HepG2 (cell line): ENCODE measurements at regions not wholly inside any gene's neighbourhood (a gene's known extent, or its start where the extent isn't known, plus 50 kb on each side); places are given as distances from the start of the nearest gene placed in this dataset.

Experiments used
- ATAC-seq: fragments of 200-7000 bp; cut with Tn5 transposase; 3 replicates; pipeline ENCODE4 v1.9.1; 2020; ENCODE audit warnings: mild to moderate bottlenecking, moderate library complexity
- BruUV-seq: library from RNA; stranded (reverse); fragments of 400-500 nt; replicated peaks from 2 replicates; lab custom pipeline; 2021; lab: Mats Ljungman, UMichigan
- CTCF ChIA-PET: fragments of 300-600 bp; formaldehyde crosslinking; extraction: SDS; loops from one replicate; lab custom pipeline; 2021; ENCODE audit warnings: low total read pairs, inconsistent platforms, low intra/inter-chr PET ratio; lab: Yijun Ruan, JAX
- POLR2A ChIA-PET: fragments of 350-600 bp; sonication (Branson Sonifier 250); formaldehyde crosslinking; loops from one replicate; lab custom pipeline; 2020; ENCODE audit warnings: antibody characterized with exemption, inconsistent platforms; lab: Yijun Ruan, JAX
- DNase-seq: peaks from one replicate; pipeline ENCODE4 v3.0.0-alpha.2; 2015; ENCODE audit warnings: low spot score
- FAIRE-seq: peaks from 3 replicates; lab custom pipeline; 2011; peaks lifted over from hg19 to GRCh38; lab: Jason Lieb, UNC
- H2AFZ ChIP-seq: one replicate; pipeline ENCODE4 v1.6.1; 2011; ENCODE audit warnings: low read length, inconsistent platforms
- H3K27ac ChIP-seq: fragments of 300-600 bp; 3 replicates; pipeline ENCODE4 v1.8.0; 2011; ENCODE audit warnings: mixed run types, mild to moderate bottlenecking, mixed read lengths, low read length, inconsistent platforms; ENCODE audit not compliant: insufficient read depth; ENCODE audit errors: extremely low read length
- H3K27me3 ChIP-seq, 2 experiments: fragments of 200-600 bp in 1 of 2; 2 replicates in 1 of 2; 3 replicates in 1 of 2; pipeline versions ENCODE4 v1.6.0 to v1.8.0; 2011; ENCODE audit warnings: low read length in 2 of 2, mild to moderate bottlenecking in 2 of 2, moderate library complexity in 2 of 2, inconsistent platforms in 1 of 2; ENCODE audit not compliant: insufficient read depth in 2 of 2, control insufficient read depth in 1 of 2
- H3K36me3 ChIP-seq, 2 experiments: fragments of 200-600 bp in 1 of 2; replicated peaks in 1 of 2; 2 replicates in 1 of 2; 3 replicates in 1 of 2; pipeline versions ENCODE4 v1.5.1 to v1.8.0; 2011; ENCODE audit warnings: low read length in 2 of 2, inconsistent platforms in 1 of 2; ENCODE audit not compliant: insufficient read depth in 2 of 2, control insufficient read depth in 1 of 2
- H3K4me1 ChIP-seq: 2 replicates; pipeline ENCODE4 v1.5.1; 2012; ENCODE audit warnings: low read length, inconsistent platforms; ENCODE audit not compliant: insufficient read depth
- H3K4me2 ChIP-seq: 2 replicates; pipeline ENCODE4 v1.6.0; 2011; ENCODE audit warnings: low read depth, low read length, inconsistent platforms
- H3K4me3 ChIP-seq, 3 experiments: fragments of 200-600 bp in 1 of 3; sonication (generic), shearing (Covaris generic) in 1 of 3; replicated peaks in 1 of 3; 2 replicates each; pipeline ENCODE4 v1.5.1; 2011 to 2016; ENCODE audit warnings: low read length in 3 of 3, inconsistent platforms in 2 of 3, low read depth in 2 of 3, mild to moderate bottlenecking in 2 of 3, control low read depth in 1 of 3, mixed read lengths in 1 of 3; ENCODE audit not compliant: insufficient read depth in 1 of 3
- H3K79me2 ChIP-seq: one replicate; pipeline ENCODE4 v1.6.1; 2011; ENCODE audit warnings: low read length, inconsistent platforms; ENCODE audit not compliant: insufficient read depth
- H3K9ac ChIP-seq: 2 replicates; pipeline ENCODE4 v1.6.0; 2011; ENCODE audit warnings: mild to moderate bottlenecking, low read depth, low read length, inconsistent platforms; ENCODE audit not compliant: insufficient read depth
- H3K9me3 ChIP-seq: 2 replicates; pipeline ENCODE4 v1.5.1; 2012; ENCODE audit warnings: mild to moderate bottlenecking, low read length
- H4K20me1 ChIP-seq: 2 replicates; pipeline ENCODE4 v1.6.0; 2011; ENCODE audit warnings: inconsistent platforms, mild to moderate bottlenecking, low read length, moderate library complexity; ENCODE audit not compliant: insufficient read depth
- ETV6 ChIP-seq: sonication (generic); formaldehyde crosslinking; conservative IDR thresholded peaks from 2 replicates; pipeline ENCODE4 v1.4.0; 2020; ENCODE audit warnings: missing genetic modification reagents
- ISX ChIP-seq: sonication (generic); formaldehyde crosslinking; conservative IDR thresholded peaks from 2 replicates; pipeline ENCODE4 v1.5.0; 2020; ENCODE audit warnings: missing genetic modification reagents
- MATR3 ChIP-seq: sonication (generic); formaldehyde crosslinking; IDR thresholded peaks from 2 replicates; pipeline ENCODE4 v1.4.0; 2020; ENCODE audit warnings: missing genetic modification reagents
- PPARG ChIP-seq: conservative IDR thresholded peaks from 2 replicates; pipeline ENCODE4 v1.6.1; 2016; ENCODE audit warnings: missing biosample characterization, missing genetic modification reagents
- SRSF4 ChIP-seq: fragments of 200-400 bp; formaldehyde crosslinking; IDR thresholded peaks from one replicate; pipeline ENCODE4 v1.6.1; 2018; ENCODE audit warnings: mild to moderate bottlenecking, low read depth, low read length, moderate library complexity; ENCODE audit not compliant: poor library complexity, severe bottlenecking
- ZNF329 ChIP-seq: sonication (generic); formaldehyde crosslinking; IDR thresholded peaks from 2 replicates; pipeline ENCODE4 v1.9.0; 2021; ENCODE audit warnings: low read depth, mild to moderate bottlenecking, missing genetic modification reagents
- ZNF496 ChIP-seq: sonication (generic); formaldehyde crosslinking; IDR thresholded peaks from 2 replicates; pipeline ENCODE4 v1.8.1; 2023; ENCODE audit warnings: mild to moderate bottlenecking, moderate library complexity, missing genetic modification reagents; ENCODE audit not compliant: insufficient replicate concordance
- ZNF841 ChIP-seq: sonication (generic); formaldehyde crosslinking; IDR thresholded peaks from 2 replicates; pipeline ENCODE4 v1.8.1; 2023; ENCODE audit warnings: missing genetic modification reagents, borderline replicate concordance
- whole genome bisulfite sequencing: methylation state at CpG from one replicate; pipeline ENCODE4 v1.1.6; 2017; ENCODE audit warnings: low lambda C conversion rate; 5-methylcytosine and 5-hydroxymethylcytosine counted together
- in situ Hi-C: cut with HindIII; loops from 2 replicates; pipeline ENCODE4 v1.10.0; 2017; ENCODE audit warnings: low pct_unique_long_range_greater_than_20kb; ENCODE audit not compliant: extremely low pct_ligation_motif_present
- intact Hi-C: fragments of 100-400 bp; cut with micrococcal nuclease; formaldehyde crosslinking; loops from one replicate; pipeline ENCODE4 v1.10.0; 2022; ENCODE audit not compliant: unreplicated experiment
- TF ChIP-seq, protein P1 (sequence below): sonication (generic); formaldehyde crosslinking; conservative IDR thresholded peaks from 2 replicates; pipeline ENCODE4 v1.4.0; 2020; ENCODE audit warnings: mild to moderate bottlenecking, missing genetic modification reagents, moderate library complexity

DNA sequence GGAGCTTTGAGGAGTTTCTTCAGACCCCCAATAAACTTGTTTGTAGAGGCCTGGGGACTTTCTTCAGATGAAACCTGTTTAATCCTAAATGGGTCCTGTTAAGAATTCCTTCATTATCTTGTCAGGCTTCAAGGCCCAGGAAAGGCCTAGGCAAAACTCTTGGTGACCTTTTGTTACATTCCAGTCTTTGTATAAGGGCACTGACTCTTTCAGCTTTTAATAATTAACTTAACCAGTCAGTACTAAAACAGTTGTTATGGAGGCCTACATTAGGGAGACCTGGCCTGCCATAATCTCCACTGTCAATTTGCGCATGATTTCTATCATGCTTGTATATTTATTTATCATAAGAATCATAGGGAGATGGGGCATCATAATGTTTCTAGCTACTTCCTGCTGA lies 110.2 kb downstream of the FCRL5 start (continued):
- TF ChIP-seq, protein P1, sequence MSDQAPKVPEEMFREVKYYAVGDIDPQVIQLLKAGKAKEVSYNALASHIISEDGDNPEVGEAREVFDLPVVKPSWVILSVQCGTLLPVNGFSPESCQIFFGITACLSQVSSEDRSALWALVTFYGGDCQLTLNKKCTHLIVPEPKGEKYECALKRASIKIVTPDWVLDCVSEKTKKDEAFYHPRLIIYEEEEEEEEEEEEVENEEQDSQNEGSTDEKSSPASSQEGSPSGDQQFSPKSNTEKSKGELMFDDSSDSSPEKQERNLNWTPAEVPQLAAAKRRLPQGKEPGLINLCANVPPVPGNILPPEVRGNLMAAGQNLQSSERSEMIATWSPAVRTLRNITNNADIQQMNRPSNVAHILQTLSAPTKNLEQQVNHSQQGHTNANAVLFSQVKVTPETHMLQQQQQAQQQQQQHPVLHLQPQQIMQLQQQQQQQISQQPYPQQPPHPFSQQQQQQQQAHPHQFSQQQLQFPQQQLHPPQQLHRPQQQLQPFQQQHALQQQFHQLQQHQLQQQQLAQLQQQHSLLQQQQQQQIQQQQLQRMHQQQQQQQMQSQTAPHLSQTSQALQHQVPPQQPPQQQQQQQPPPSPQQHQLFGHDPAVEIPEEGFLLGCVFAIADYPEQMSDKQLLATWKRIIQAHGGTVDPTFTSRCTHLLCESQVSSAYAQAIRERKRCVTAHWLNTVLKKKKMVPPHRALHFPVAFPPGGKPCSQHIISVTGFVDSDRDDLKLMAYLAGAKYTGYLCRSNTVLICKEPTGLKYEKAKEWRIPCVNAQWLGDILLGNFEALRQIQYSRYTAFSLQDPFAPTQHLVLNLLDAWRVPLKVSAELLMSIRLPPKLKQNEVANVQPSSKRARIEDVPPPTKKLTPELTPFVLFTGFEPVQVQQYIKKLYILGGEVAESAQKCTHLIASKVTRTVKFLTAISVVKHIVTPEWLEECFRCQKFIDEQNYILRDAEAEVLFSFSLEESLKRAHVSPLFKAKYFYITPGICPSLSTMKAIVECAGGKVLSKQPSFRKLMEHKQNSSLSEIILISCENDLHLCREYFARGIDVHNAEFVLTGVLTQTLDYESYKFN (CRISPR knock-in tag), result peak; percentile 46
- 0 out of 2 replicates have a peak, but pooled peaks have one; percentile 23 for TF ChIP-seq PPARG (CRISPR knock-in tag)
- TF ChIP-seq ZNF496, result no peak

DNA sequence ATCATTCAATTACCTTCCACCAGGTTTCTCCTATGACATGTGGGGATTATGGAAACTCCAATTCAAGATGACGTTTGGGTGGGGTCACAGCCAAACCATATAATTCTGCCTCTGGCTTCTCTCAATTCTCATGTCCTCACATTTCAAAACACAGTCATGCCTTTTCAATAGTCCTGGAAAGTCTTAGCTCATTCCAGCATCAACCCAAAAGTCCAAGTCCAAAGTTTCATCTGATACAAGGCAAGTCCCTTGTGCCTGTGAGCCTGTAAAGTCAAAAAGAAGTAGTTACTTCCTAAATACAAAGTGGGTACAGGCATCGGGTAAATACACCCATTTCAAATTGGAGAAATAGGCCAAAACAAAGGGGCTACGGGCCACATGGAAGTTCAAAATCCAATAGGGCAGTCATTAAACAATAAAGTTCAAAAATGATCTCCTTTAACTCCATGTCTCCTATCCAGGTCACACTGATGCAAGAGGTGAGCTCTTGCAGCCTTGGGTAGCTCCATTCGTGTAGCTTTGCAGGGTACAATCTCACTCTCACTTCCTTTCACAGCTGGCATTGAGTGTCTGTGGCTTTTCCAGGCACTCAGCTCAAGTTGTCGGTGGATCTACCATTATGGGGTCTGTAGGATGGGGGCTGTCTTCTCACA lies 112.9 kb downstream of the FCRL5 start:
- H4K20me1 ChIP-seq, result no peaks in the 10 kb centered on the region
- no peaks in the 10 kb centered on the region for H3K79me2 ChIP-seq
- ATAC-seq (no peak), FAIRE-seq (no peak), DNase-seq (no peak)
- POLR2A ChIA-PET, result no interaction called here
- no peaks in the 10 kb centered on the region for H3K36me3 ChIP-seq
- H3K9me3 ChIP-seq, result no peaks in the 10 kb centered on the region
- intact Hi-C loops, result no loop called here
- TF ChIP-seq ISX (no peak), SRSF4 (no peak), ETV6 (no peak), MATR3 (CRISPR knock-in tag) (no peak), ZNF329 (no peak), ZNF841 (CRISPR knock-in tag) (no peak)
- CTCF ChIA-PET, result no interaction called here
- peaks cover 33% of the 10 kb centered on the region for H3K4me1 ChIP-seq
- no peak overlapping the region for H3K9ac ChIP-seq
- in situ Hi-C loops, result no loop called here
- no TSS peak for BruUV-seq
- H3K27ac ChIP-seq, result no peak overlapping the region
- H3K4me3 ChIP-seq, result no peak overlapping the region
- 23% methylated on average over 5 of the region's 5 CpGs for WGBS
- no peaks in the 10 kb centered on the region; a peak in 2 of 5 replicates for H3K27me3 ChIP-seq
- H2AFZ ChIP-seq, result no peak overlapping the region
- 0 out of 2 replicates have a peak overlapping the region, but pooled peaks have one; percentile 1 for H3K4me2 ChIP-seq
